KBM-7 (cell line): ENCODE measurements at regions not wholly inside any gene's neighbourhood (a gene's known extent, or its start where the extent isn't known, plus 50 kb on each side); places are given as distances from the start of the nearest gene placed in this dataset.

ENCODE experiments used
- DNase-seq: peaks from one replicate; pipeline ENCODE4 v3.0.0-alpha.2; 2015
- in situ Hi-C: fragments of 300-500 bp; cut with MboI; formaldehyde crosslinking; loops from 2 replicates; pipeline ENCODE4 v1.14.3; 2020; ENCODE audit warnings: low sequenced_read_pairs, low pct_unique_long_range_greater_than_20kb, mixed read lengths

- in situ Hi-C loops, result no loop called here
- no peak for DNase-seq
Observed at GRCh38 chr11:110908401-110909105, 196.3 kb upstream of the ARHGAP20 start.

GRCh38 chr11:110907629-110908028, 195.4 kb upstream of the ARHGAP20 start:
- peak; percentile 64 for DNase-seq
- in situ Hi-C loops, result no loop called here

- no peak for DNase-seq
- in situ Hi-C loops, result no loop called here
Observed at GRCh38 chr11:110903830-110904229, 191.6 kb upstream of the ARHGAP20 start.

- no peak for DNase-seq
- in situ Hi-C loops, result no loop called here
Observed at GRCh38 chr11:110903378-110903777, 191.1 kb upstream of the ARHGAP20 start.

GRCh38 chr11:110901441-110901840, 189.2 kb upstream of the ARHGAP20 start:
- no peak for DNase-seq
- in situ Hi-C loops, result no loop called here

GRCh38 chr11:110900426-110900825, 188.2 kb upstream of the ARHGAP20 start:
- no peak for DNase-seq
- in situ Hi-C loops, result no loop called here

GRCh38 chr11:110897035-110897434, 184.8 kb upstream of the ARHGAP20 start:
- in situ Hi-C loops, result no loop called here
- no peak for DNase-seq

GRCh38 chr11:110896358-110896757, 184.1 kb upstream of the ARHGAP20 start:
- no peak for DNase-seq
- in situ Hi-C loops, result no loop called here

GRCh38 chr11:110894224-110894623, 182.0 kb upstream of the ARHGAP20 start:
- in situ Hi-C loops, result no loop called here
- no peak for DNase-seq

- in situ Hi-C loops, result no loop called here
- DNase-seq, result no peak
Observed at GRCh38 chr11:110892741-110893285, 180.6 kb upstream of the ARHGAP20 start.

GRCh38 chr11:110891411-110891810, 179.2 kb upstream of the ARHGAP20 start:
- DNase-seq, result no peak
- in situ Hi-C loops, result no loop called here

- no peak for DNase-seq
- in situ Hi-C loops, result no loop called here
Observed at GRCh38 chr11:110890995-110891394, 178.8 kb upstream of the ARHGAP20 start.

GRCh38 chr11:110886288-110886970, 174.2 kb upstream of the ARHGAP20 start:
- DNase-seq, result no peak
- in situ Hi-C loops, result no loop called here

- no peak for DNase-seq
- in situ Hi-C loops, result no loop called here
Observed at GRCh38 chr11:110883256-110883655, 171.0 kb upstream of the ARHGAP20 start.

GRCh38 chr11:110878513-110878912, 166.3 kb upstream of the ARHGAP20 start:
- DNase-seq, result no peak
- in situ Hi-C loops, result no loop called here

- DNase-seq, result no peak
- in situ Hi-C loops, result no loop called here
Observed at GRCh38 chr11:110874437-110875030, 162.3 kb upstream of the ARHGAP20 start.

- no peak for DNase-seq
- in situ Hi-C loops, result no loop called here
Observed at GRCh38 chr11:110873975-110874374, 161.7 kb upstream of the ARHGAP20 start.

GRCh38 chr11:110870816-110871522, 158.7 kb upstream of the ARHGAP20 start:
- DNase-seq, result no peak

GRCh38 chr11:110867951-110868350, 155.7 kb upstream of the ARHGAP20 start:
- in situ Hi-C loops, result no loop called here
- DNase-seq, result no peak

More at GRCh38 chr11:110870816-110871522, 158.7 kb upstream of the ARHGAP20 start:
- in situ Hi-C loops, result no loop called here

- DNase-seq, result no peak
- in situ Hi-C loops, result no loop called here
Observed at GRCh38 chr11:110866081-110866480, 153.8 kb upstream of the ARHGAP20 start.
